Hepatocyte (in vitro differentiated cells): ENCODE measurements at regions not wholly inside any gene's neighbourhood (a gene's known extent, or its start where the extent isn't known, plus 50 kb on each side); places are given as distances from the start of the nearest gene placed in this dataset.

Experiments used
- DNase-seq: peaks from one replicate; pipeline ENCODE4 v3.0.0-alpha.2; 2016; ENCODE audit warnings: low spot score
- H2AFZ ChIP-seq: fragments of 200-600 bp; sonication (generic); 2 replicates; pipeline ENCODE4 v1.6.0; 2016; ENCODE audit warnings: antibody characterized with exemption, mild to moderate bottlenecking
- H3K27ac ChIP-seq: fragments of 200-600 bp; sonication (generic); 2 replicates; pipeline ENCODE4 v1.5.1; 2016; ENCODE audit warnings: mild to moderate bottlenecking
- H3K27me3 ChIP-seq: fragments of 200-600 bp; sonication (generic); 2 replicates; pipeline ENCODE4 v1.6.1; 2016
- H3K36me3 ChIP-seq: fragments of 200-600 bp; sonication (generic); replicated peaks from 2 replicates; pipeline ENCODE4 v1.5.1; 2016; ENCODE audit warnings: low read depth; ENCODE audit not compliant: insufficient read depth
- H3K4me1 ChIP-seq: fragments of 200-600 bp; sonication (generic); 2 replicates; pipeline ENCODE4 v1.5.1; 2016; ENCODE audit warnings: mild to moderate bottlenecking, moderate library complexity; ENCODE audit not compliant: insufficient read depth
- H3K4me2 ChIP-seq: fragments of 200-600 bp; sonication (generic); 2 replicates; pipeline ENCODE4 v1.6.0; 2016
- H3K4me3 ChIP-seq: fragments of 200-600 bp; sonication (generic); 2 replicates; pipeline ENCODE4 v1.5.1; 2016; ENCODE audit warnings: mild to moderate bottlenecking
- H3K79me2 ChIP-seq: fragments of 200-600 bp; sonication (generic); 2 replicates; pipeline ENCODE4 v1.6.0; 2017; ENCODE audit warnings: mild to moderate bottlenecking
- H3K9me2 ChIP-seq: fragments of 200-600 bp; sonication (generic); replicated peaks from 2 replicates; pipeline ENCODE4 v1.6.0; 2017; ENCODE audit warnings: mild to moderate bottlenecking; ENCODE audit not compliant: insufficient read depth
- H3K9me3 ChIP-seq: fragments of 200-600 bp; sonication (generic); 2 replicates; pipeline ENCODE4 v1.5.1; 2016; ENCODE audit warnings: low read depth, mild to moderate bottlenecking
- H4K20me1 ChIP-seq: fragments of 200-600 bp; sonication (generic); 2 replicates; pipeline ENCODE4 v1.6.0; 2016; ENCODE audit warnings: mild to moderate bottlenecking; ENCODE audit not compliant: insufficient read depth, poor library complexity, severe bottlenecking
- EZH2 ChIP-seq: fragments of 200-600 bp; sonication (generic); IDR thresholded peaks from 2 replicates; pipeline ENCODE4 v1.6.1; 2016; ENCODE audit warnings: antibody characterized with exemption, mild to moderate bottlenecking, borderline replicate concordance
- EZH2phosphoT487 ChIP-seq: fragments of 200-600 bp; sonication (generic); IDR thresholded peaks from one replicate; pipeline ENCODE4 v1.6.1; 2018; ENCODE audit warnings: antibody characterized with exemption, mild to moderate bottlenecking, low read depth, moderate library complexity; ENCODE audit not compliant: unreplicated experiment, severe bottlenecking
- WGBS: methylation state at CpG from one replicate; pipeline ENCODE4 v1.1.6; 2016; ENCODE audit warnings: low lambda C conversion rate; ENCODE audit errors: missing lambda C conversion rate; 5-methylcytosine and 5-hydroxymethylcytosine counted together
- TF ChIP-seq, protein P1 (sequence below): fragments of 200-600 bp; sonication (generic); IDR thresholded peaks from 2 replicates; pipeline ENCODE4 v1.5.1; 2016; ENCODE audit warnings: antibody characterized with exemption, mild to moderate bottlenecking; ENCODE audit not compliant: poor library complexity

DNA sequence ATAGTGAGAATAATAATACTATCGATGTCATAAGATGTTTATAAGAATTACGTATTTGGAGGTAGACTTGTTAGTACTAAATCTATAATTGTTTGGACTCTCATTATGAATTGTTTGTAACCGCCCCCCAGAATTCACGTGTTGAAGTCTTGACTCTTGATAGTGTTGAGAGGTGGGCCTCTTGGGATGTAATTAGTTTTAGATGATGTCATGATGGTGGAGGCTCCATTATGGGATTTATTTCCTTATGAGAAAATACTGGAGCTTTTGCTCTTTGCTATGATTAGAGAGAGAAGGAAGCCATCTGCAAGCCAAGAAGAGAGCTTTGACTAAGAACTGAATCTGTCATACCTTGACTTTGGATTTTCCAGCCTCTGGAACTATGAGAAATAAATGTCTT, 142.2 kb downstream of the PRDM9 start:
- Histone ChIP-seq H3K27me3 (no peaks in the 10 kb centered on the region), H3K4me2 (no peak overlapping the region), H3K4me1 (peaks cover 2% of the 10 kb centered on the region), H3K79me2 (no peaks in the 10 kb centered on the region), H3K36me3 (no peaks in the 10 kb centered on the region), H4K20me1 (no peaks in the 10 kb centered on the region), H3K9me3 (no peaks in the 10 kb centered on the region), H3K4me3 (no peak overlapping the region), H2AFZ (no peak overlapping the region), H3K9me2 (no peaks in the 10 kb centered on the region), H3K27ac (no peak overlapping the region)
- TF ChIP-seq EZH2 (no peak), EZH2phosphoT487 (no peak)
- TF ChIP-seq, protein P1, sequence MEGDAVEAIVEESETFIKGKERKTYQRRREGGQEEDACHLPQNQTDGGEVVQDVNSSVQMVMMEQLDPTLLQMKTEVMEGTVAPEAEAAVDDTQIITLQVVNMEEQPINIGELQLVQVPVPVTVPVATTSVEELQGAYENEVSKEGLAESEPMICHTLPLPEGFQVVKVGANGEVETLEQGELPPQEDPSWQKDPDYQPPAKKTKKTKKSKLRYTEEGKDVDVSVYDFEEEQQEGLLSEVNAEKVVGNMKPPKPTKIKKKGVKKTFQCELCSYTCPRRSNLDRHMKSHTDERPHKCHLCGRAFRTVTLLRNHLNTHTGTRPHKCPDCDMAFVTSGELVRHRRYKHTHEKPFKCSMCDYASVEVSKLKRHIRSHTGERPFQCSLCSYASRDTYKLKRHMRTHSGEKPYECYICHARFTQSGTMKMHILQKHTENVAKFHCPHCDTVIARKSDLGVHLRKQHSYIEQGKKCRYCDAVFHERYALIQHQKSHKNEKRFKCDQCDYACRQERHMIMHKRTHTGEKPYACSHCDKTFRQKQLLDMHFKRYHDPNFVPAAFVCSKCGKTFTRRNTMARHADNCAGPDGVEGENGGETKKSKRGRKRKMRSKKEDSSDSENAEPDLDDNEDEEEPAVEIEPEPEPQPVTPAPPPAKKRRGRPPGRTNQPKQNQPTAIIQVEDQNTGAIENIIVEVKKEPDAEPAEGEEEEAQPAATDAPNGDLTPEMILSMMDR = no peak
- WGBS = 95% methylated on average over 4 of the region's 4 CpGs
- DNase-seq = no peak

DNA sequence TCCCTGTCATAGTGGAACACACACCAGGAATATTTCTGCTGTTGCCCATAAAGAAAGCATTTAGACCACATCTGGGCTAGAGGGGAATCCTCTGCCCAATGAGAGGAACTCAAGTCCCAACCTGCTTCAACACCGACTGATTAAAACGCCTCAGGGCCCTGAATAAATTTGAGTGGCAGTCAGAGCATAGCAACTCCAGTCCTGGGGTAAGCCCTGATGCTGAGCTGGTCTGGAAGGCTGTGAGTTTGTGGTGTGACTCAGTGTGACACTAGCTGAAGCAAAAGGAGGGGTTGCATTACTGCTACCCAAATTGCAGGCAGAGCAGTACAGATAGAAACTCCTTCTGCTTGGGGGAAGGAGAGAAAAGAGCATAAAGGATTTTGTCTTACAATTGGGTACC, 148.3 kb downstream of the PRDM9 start:
- DNase-seq = no peak
- Histone ChIP-seq H3K36me3 (no peaks in the 10 kb centered on the region), H3K9me3 (no peaks in the 10 kb centered on the region), H3K9me2 (no peaks in the 10 kb centered on the region), H3K79me2 (no peaks in the 10 kb centered on the region), H3K4me2 (no peak overlapping the region), H4K20me1 (no peaks in the 10 kb centered on the region), H3K27me3 (no peaks in the 10 kb centered on the region), H3K27ac (no peak overlapping the region), H2AFZ (no peak overlapping the region), H3K4me1 (no peaks in the 10 kb centered on the region), H3K4me3 (no peak overlapping the region)
- TF ChIP-seq, protein P1 = no peak
- TF ChIP-seq EZH2 (no peak), EZH2phosphoT487 (no peak)
- 88% methylated on average over 2 of the region's 2 CpGs for WGBS

DNA sequence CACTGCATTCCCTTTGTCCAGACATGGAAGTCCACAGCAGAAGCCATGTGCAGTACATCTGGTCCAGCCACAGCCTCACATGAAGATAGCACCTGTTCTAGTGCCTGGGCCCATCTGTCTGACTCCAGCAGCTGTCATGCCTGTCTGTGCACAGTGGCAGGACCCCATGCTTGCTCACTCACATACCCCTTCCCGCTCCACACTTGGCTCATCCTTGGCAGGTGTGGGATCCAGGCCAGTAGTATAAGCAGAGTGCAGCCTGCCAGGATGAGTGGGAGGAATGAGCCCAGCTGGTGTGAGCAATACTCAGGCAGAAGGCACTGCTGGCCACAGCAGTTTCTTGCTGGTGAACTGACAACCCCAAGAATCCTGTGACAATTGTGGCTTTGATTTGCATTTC, 168.0 kb downstream of the PRDM9 start:
- Histone ChIP-seq H2AFZ (no peak overlapping the region), H3K27me3 (no peaks in the 10 kb centered on the region), H3K79me2 (no peaks in the 10 kb centered on the region), H3K9me2 (no peaks in the 10 kb centered on the region), H3K27ac (no peak overlapping the region), H3K4me1 (no peaks in the 10 kb centered on the region), H3K4me3 (no peak overlapping the region), H3K9me3 (no peaks in the 10 kb centered on the region), H3K4me2 (no peak overlapping the region), H4K20me1 (no peaks in the 10 kb centered on the region), H3K36me3 (no peaks in the 10 kb centered on the region)
- DNase-seq = no peak
- TF ChIP-seq, protein P1 = no peak
- TF ChIP-seq EZH2phosphoT487 = no peak
- TF ChIP-seq EZH2 = no peak
- 100% methylated on average over 1 of the region's 1 CpG for WGBS

DNA sequence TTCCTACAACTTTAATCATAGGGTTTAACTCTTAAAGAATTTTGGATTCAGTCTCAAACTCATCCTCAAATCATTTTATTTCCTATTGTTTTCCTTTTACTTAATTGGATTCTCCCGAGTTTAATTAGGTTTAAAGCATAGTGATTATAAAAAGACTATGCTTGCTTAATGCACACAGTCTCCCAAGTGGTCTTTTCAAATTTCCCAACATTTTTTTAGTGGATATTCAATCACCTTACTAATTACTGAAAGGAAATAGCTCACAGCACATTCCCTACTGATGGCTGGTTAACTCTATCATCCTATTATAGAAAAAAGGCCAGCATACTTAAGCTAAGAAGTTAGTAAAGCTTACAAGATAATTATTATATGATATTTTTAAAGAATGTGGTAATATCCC, 170.6 kb downstream of the PRDM9 start:
- H3K4me2 ChIP-seq = no peak overlapping the region
- no peaks in the 10 kb centered on the region for H3K9me2 ChIP-seq
- no peaks in the 10 kb centered on the region for H3K4me1 ChIP-seq
- no peak overlapping the region for H2AFZ ChIP-seq
- no peaks in the 10 kb centered on the region for H3K36me3 ChIP-seq
- TF ChIP-seq EZH2phosphoT487 (no peak), EZH2 (no peak)
- TF ChIP-seq, protein P1 = no peak
- DNase-seq = no peak
- 67% methylated on average over 1 of the region's 1 CpG for WGBS
- H3K9me3 ChIP-seq = no peaks in the 10 kb centered on the region
- no peak overlapping the region for H3K4me3 ChIP-seq
- H3K27me3 ChIP-seq = no peaks in the 10 kb centered on the region
- no peaks in the 10 kb centered on the region for H3K79me2 ChIP-seq
- no peak overlapping the region for H3K27ac ChIP-seq
- no peaks in the 10 kb centered on the region for H4K20me1 ChIP-seq
